GM20000 (cell line): ENCODE measurements at regions not wholly inside any gene's neighbourhood (a gene's known extent, or its start where the extent isn't known, plus 50 kb on each side); places are given as distances from the start of the nearest gene placed in this dataset.

Experiments
- DNase-seq: peaks from one replicate; pipeline ENCODE4 v3.0.0; 2012; ENCODE audit warnings: low spot score
- TF ChIP-seq, protein P1 (sequence below): IDR thresholded peaks from 2 replicates; pipeline ENCODE4 v1.5.1; 2012; ENCODE audit warnings: mild to moderate bottlenecking, control low read depth; ENCODE audit errors: extremely low read depth, missing control alignments

- TF ChIP-seq, protein P1, sequence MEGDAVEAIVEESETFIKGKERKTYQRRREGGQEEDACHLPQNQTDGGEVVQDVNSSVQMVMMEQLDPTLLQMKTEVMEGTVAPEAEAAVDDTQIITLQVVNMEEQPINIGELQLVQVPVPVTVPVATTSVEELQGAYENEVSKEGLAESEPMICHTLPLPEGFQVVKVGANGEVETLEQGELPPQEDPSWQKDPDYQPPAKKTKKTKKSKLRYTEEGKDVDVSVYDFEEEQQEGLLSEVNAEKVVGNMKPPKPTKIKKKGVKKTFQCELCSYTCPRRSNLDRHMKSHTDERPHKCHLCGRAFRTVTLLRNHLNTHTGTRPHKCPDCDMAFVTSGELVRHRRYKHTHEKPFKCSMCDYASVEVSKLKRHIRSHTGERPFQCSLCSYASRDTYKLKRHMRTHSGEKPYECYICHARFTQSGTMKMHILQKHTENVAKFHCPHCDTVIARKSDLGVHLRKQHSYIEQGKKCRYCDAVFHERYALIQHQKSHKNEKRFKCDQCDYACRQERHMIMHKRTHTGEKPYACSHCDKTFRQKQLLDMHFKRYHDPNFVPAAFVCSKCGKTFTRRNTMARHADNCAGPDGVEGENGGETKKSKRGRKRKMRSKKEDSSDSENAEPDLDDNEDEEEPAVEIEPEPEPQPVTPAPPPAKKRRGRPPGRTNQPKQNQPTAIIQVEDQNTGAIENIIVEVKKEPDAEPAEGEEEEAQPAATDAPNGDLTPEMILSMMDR: no peak
- DNase-seq: no peak
Measured at GRCh38 chr10:3671386-3671955, 113.5 kb downstream of the KLF6 start.

DNA sequence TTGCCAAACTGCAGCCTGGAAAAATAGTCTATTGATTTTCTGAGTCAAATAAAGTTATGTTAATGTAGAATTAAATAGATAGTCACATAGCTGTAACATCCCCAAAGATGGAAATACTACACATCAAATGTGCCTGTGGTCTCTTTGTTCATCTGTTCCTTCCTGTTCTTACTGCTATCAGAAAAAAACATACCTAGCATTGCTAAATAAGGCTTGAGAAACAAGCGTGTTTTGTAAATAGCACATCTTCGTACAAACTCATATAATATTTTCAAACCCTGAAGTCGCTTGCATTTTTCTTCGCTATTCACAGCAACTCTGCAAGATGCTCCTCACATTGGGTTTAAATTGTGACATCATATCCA lies 116.1 kb downstream of the KLF6 start:
- TF ChIP-seq, protein P1: no peak
- no peak for DNase-seq

GRCh38 chr10:3668276-3668965 lies 116.6 kb downstream of the KLF6 start:
- DNase-seq: no peak
- TF ChIP-seq, protein P1: no peak

DNA sequence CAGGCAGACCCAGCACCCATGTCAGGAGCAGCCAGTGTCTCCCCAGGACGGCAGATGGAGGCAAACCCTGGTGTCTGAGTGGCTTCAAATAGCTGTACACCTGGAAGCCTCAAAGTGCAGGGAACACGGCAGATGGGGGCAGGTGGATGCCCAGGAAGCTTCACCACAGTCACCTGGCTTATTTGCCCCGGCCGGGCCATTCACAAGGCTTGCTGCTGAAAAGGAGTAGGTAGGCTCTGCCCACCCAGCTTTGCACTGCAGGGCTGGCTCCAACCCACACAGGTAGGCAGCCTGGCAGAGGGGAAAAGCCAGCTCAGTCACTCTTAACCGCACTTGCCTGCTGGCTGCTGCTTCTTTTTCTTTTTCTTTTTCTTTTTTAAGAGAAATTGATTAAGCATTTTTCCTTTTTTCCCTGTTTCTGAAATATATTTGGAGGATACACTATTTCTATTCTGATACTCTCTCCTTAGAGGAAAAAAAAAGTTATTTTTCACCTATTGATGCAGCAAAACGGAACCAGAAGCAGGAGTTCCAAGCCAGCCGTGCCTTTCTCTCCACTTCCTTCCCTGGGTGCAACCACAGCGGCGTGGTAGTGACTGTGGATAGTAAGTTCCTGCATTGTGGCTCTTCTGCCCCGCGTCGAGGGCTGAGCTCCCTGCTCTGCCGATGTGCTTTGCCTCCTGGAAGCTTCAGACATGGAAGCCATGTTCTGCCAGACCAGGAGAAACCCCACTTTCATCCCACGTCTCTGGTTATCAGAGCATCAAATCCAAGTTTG lies 118.3 kb downstream of the KLF6 start:
- TF ChIP-seq, protein P1: no peak
- no peak for DNase-seq

- TF ChIP-seq, protein P1: no peak
- DNase-seq: no peak
Measured at GRCh38 chr10:3665316-3665908, 119.6 kb downstream of the KLF6 start.

DNA sequence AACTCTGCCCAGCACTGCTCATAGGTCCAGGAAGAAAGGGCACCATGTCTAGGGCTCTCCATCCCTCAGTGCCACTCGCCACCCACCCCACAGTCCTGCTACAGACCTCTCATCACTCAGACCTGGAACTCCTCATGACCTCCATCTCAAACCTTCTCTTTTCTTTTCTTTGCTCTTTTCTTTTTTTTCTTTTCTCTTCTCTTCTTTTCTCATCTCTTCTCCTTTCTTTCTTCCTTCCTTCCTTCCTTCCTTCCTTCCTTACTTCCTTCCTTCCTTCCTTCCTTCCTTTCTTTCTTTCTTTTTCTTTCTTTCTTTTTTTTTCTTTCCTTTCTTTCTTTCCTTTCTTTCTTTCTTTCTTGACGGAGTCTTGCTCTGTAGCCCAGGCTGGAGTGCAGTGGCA lies 122.2 kb downstream of the KLF6 start:
- DNase-seq: no peak
- TF ChIP-seq, protein P1: no peak

- DNase-seq: no peak
- TF ChIP-seq, protein P1: no peak
Measured at GRCh38 chr10:3661271-3661670, 123.7 kb downstream of the KLF6 start.
